Lung microvascular endothelial cell (primary cell): ENCODE measurements at regions not wholly inside any gene's neighbourhood (a gene's known extent, or its start where the extent isn't known, plus 50 kb on each side); places are given as distances from the start of the nearest gene placed in this dataset.
A peak's percentile ranks its signal among the peaks of the same experiment; 100 is the strongest.
"Not testable (repeated sequence)": the region's sequence is repeated elsewhere in the genome, so short reads cannot be mapped to it uniquely, and the experiment has no call there.

ENCODE experiments used
- DNase-seq, 2 donors: peaks; one replicate each; pipeline versions ENCODE4 v3.0.0 to v3.0.0-alpha.2; 2010; ENCODE audit warnings: low read depth in 2 of 2

- peak; percentile 57 to 63 for DNase-seq
These were observed 201.9 kb downstream of the MOXD1 start for GRCh38 chr6:132199343-132199742.

- DNase-seq: no peak
These were observed 202.4 kb downstream of the MOXD1 start for GRCh38 chr6:132198896-132199295.

GRCh38 chr6:132198040-132198439, 203.2 kb downstream of the MOXD1 start:
- DNase-seq: peak in 1 of 2 donors; percentile 20

GRCh38 chr6:132194529-132194928, 206.7 kb downstream of the MOXD1 start:
- DNase-seq: no peak

GRCh38 chr6:132192631-132193030, 208.6 kb downstream of the MOXD1 start:
- DNase-seq: no peak

- DNase-seq: peak; percentile 62 to 68
These were observed 210.5 kb downstream of the MOXD1 start for GRCh38 chr6:132190815-132191175.

- peak; percentile 62 to 68 for DNase-seq
These were observed 211.0 kb downstream of the MOXD1 start for GRCh38 chr6:132190097-132190814.

- DNase-seq: peak; percentile 35 to 72
These were observed 212.6 kb downstream of the MOXD1 start for GRCh38 chr6:132188556-132189264.

GRCh38 chr6:132187816-132188215, 213.5 kb downstream of the MOXD1 start:
- no peak for DNase-seq

- DNase-seq: not testable (repeated sequence)
These were observed 216.3 kb downstream of the MOXD1 start for GRCh38 chr6:132184966-132185365.

GRCh38 chr6:132179955-132180354, 221.3 kb downstream of the MOXD1 start:
- no peak for DNase-seq

GRCh38 chr6:132174919-132175318, 223.7 kb upstream of the CCN2 start:
- DNase-seq: no peak

GRCh38 chr6:132168961-132169360, 217.8 kb upstream of the CCN2 start:
- no peak for DNase-seq

GRCh38 chr6:132167929-132168892, 217.0 kb upstream of the CCN2 start:
- DNase-seq: peak in 1 of 2 donors; percentile 40

GRCh38 chr6:132166526-132167051, 215.4 kb upstream of the CCN2 start:
- no peak for DNase-seq

GRCh38 chr6:132165677-132166076, 214.5 kb upstream of the CCN2 start:
- DNase-seq: no peak

- peak; percentile 56 to 70 for DNase-seq
These were observed 210.1 kb upstream of the CCN2 start for GRCh38 chr6:132161283-132161682.

GRCh38 chr6:132153221-132153898, 202.2 kb upstream of the CCN2 start:
- DNase-seq: no peak

- no peak for DNase-seq
These were observed 196.4 kb upstream of the CCN2 start for GRCh38 chr6:132147530-132148011.

GRCh38 chr6:132144456-132144855, 193.3 kb upstream of the CCN2 start:
- no peak for DNase-seq

- DNase-seq: no peak
These were observed 192.1 kb upstream of the CCN2 start for GRCh38 chr6:132143258-132143657.
